ENCODE measurements at regions not wholly inside any gene's neighbourhood (a gene's known extent, or its start where the extent isn't known, plus 50 kb on each side); places are given as distances from the start of the nearest gene placed in this dataset.

- TF ChIP-seq, protein P1, sequence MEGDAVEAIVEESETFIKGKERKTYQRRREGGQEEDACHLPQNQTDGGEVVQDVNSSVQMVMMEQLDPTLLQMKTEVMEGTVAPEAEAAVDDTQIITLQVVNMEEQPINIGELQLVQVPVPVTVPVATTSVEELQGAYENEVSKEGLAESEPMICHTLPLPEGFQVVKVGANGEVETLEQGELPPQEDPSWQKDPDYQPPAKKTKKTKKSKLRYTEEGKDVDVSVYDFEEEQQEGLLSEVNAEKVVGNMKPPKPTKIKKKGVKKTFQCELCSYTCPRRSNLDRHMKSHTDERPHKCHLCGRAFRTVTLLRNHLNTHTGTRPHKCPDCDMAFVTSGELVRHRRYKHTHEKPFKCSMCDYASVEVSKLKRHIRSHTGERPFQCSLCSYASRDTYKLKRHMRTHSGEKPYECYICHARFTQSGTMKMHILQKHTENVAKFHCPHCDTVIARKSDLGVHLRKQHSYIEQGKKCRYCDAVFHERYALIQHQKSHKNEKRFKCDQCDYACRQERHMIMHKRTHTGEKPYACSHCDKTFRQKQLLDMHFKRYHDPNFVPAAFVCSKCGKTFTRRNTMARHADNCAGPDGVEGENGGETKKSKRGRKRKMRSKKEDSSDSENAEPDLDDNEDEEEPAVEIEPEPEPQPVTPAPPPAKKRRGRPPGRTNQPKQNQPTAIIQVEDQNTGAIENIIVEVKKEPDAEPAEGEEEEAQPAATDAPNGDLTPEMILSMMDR (conservative IDR thresholded peaks at IDR 0.05; ENCODE audit: low read length), result no peak
- H3K4me3 ChIP-seq (ENCODE audit: low read length), result no peak overlapping the region
- DNase-seq (ENCODE audit: low read depth), result no peak
These were observed 63.8 kb upstream of the IL1R1 start for GRCh38 chr2:102078773-102079172.

DNA sequence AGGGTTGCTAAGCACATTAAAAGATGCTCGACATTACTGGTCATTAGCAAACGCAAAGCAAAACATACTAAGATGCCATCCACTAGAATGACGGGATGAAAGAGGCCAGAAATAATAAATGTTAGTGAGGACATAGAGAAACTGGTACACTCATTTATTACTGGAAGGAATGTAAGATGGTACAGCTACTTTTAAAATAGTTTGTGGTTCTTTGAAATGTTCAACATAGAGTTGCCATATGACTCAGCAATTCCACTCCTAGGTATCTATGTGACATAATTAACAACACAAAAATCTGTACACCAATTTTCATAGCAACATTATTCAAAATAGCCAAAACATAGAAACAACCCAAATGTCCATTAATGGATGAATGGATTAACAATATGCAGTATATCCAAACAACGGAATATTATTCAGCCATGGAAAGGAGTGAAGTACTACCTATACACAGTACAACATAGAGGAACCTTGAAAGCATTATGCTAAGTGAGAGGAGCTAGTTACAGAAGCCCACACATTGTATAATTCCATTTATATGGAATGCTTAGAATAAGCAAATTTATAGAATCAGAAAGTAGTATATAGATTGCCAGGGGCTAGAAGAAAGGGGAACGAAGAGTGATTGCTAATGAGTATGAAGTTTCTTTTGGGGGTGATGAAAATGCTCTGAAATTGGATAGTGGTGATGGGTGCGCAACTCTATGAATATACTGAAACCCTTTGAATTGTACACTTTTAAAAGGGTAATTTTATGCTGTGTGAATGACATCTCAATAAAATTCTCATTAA is 61.9 kb upstream of the IL1R1 start:
- H3K4me3 ChIP-seq (ENCODE audit: low read length), result no peak overlapping the region
- DNase-seq (ENCODE audit: low read depth), result peak; percentile 73
- TF ChIP-seq, protein P1 (conservative IDR thresholded peaks at IDR 0.05; ENCODE audit: low read length), result no peak

DNA sequence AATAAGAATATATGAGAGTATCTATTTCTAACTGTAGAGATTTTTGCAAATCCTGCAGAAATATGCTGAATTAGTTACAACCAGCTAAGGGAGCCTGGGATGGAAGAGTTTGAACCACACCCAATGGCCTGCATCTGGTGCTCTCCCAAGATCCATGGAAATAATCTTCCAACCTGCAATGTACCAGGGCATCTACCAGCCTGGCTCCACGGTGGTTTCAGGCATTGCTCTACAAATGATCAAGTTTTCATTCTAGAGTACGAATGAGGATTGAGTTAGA is 61.4 kb upstream of the IL1R1 start:
- DNase-seq (ENCODE audit: low read depth), result no peak
- TF ChIP-seq, protein P1 (conservative IDR thresholded peaks at IDR 0.05; ENCODE audit: low read length), result no peak
- no peak overlapping the region for H3K4me3 ChIP-seq (ENCODE audit: low read length)

DNA sequence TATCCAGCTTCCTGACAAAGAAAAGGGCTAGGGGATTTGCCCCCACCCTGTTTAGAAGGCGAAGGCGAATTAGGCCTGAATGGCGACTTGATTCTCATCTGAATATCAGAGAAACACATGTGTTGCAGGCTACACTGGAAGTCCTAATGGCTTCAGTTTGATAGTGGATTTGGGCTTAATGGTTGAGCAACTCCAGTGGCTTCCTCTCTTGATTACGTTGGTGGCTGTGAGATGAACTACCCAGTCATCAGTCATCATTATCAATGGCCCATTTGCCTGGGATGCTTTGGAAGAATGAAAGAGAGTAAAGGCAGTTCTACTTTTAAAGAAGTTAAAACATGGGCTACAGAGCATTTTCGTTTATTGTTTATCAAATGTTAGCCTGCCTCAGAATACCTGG is 60.9 kb upstream of the IL1R1 start:
- no peak overlapping the region for H3K4me3 ChIP-seq (ENCODE audit: low read length)
- TF ChIP-seq, protein P1 (conservative IDR thresholded peaks at IDR 0.05; ENCODE audit: low read length), result no peak
- DNase-seq (ENCODE audit: low read depth), result no peak

DNA sequence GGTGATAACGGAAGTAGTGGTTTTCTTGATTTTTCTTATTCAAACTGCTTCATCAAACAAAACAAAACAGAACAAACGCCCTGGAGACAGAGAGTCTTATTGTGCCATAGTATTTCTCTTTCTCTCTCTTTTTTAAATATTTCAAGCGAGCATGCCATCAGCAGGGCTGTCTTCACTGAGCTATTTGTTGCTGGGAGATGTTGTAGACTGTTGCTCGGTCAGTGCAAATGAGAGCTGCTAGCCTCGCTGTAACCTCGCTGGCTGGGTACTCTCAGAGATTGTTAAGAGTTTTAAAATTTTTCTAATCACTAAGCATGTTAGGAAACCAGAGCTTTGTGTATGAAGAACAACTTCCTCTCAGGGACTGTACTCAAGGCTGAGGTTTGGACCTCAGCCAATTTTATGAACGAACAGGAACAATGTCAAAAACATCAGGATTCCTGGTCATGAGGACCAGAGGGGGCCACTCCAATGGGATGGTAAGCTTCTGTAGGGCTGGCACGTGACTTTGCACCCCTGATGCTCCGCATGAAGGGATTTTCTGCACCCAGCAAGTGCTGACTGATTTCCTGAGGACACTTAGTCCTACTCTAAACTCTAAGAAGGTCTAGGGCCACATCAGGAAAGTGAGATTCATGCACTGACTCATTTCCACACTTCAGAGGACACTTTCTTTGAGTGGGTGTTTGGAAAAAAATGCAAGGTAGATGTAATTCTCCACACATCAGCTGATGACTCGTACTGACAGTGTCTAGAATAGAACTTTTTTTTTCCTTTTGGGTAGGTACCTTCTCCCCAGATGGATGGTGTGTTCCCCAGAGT is 59.8 kb upstream of the IL1R1 start:
- no peak overlapping the region for H3K4me3 ChIP-seq (ENCODE audit: low read length)
- DNase-seq (ENCODE audit: low read depth), result peak; percentile 86
- TF ChIP-seq, protein P1 (conservative IDR thresholded peaks at IDR 0.05; ENCODE audit: low read length), result no peak

DNA sequence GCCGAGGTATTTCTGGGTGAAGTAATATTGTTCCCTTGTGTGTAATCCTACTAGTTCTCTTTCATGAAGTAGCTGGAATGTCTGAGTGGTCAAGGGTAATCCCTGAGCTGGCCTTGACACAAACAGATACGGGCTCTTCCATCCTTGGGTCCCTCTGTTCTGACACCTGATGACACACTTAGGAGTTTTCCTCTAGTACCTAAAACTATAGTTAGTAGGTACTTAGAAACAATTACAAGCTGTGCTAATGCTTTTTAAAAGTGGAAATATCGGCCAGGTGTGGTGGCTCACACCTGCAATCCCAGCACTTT is 59.2 kb upstream of the IL1R1 start:
- no peak for DNase-seq (ENCODE audit: low read depth)
- no peak overlapping the region for H3K4me3 ChIP-seq (ENCODE audit: low read length)
- TF ChIP-seq, protein P1 (conservative IDR thresholded peaks at IDR 0.05; ENCODE audit: low read length), result no peak

GRCh38 chr2:102084651-102085050 is 57.9 kb upstream of the IL1R1 start:
- TF ChIP-seq, protein P1 (conservative IDR thresholded peaks at IDR 0.05; ENCODE audit: low read length), result no peak
- H3K4me3 ChIP-seq (ENCODE audit: low read length), result no peak overlapping the region
- DNase-seq (ENCODE audit: low read depth), result no peak

All from AG10803 (cell line).